ENCODE measurements at regions not wholly inside any gene's neighbourhood (a gene's known extent, or its start where the extent isn't known, plus 50 kb on each side); places are given as distances from the start of the nearest gene placed in this dataset.
A peak's percentile ranks its signal among the peaks of the same experiment; 100 is the strongest.
"Not testable (repeated sequence)": the region's sequence is repeated elsewhere in the genome, so short reads cannot be mapped to it uniquely, and the experiment has no call there.

DNA sequence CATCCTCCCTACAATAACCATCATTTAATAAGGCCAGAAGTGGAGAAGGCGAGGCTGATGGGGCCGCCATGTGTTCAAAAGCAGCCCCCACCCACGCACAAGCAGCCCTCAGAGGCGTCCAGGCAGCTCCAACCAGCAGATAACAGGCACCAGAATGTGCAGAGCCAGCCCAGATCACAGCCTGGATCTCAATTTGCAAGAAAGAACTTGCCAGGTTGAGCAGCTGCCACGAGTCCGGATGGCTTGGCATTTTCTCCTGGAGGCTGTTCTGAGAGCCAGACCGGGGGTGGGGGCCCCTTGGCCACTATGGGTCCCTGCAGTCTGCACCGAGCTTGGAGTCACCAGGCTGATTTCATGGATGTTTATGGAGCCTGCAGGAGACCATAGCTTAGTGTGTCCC lies 338.1 kb downstream of the PREX1 start:
- Histone ChIP-seq H3K27me3 (no peaks in the 10 kb centered on the region), H3K4me3 (no peak overlapping the region), H3K27ac (no peak overlapping the region), H3K4me1 (peaks cover 12% of the 10 kb centered on the region), H3K9me3 (no peaks in the 10 kb centered on the region), H3K36me3 (no peaks in the 10 kb centered on the region)
- TF ChIP-seq POLR2A (IDR thresholded peaks at IDR 0.05), result no peak
- TF ChIP-seq, protein P1, sequence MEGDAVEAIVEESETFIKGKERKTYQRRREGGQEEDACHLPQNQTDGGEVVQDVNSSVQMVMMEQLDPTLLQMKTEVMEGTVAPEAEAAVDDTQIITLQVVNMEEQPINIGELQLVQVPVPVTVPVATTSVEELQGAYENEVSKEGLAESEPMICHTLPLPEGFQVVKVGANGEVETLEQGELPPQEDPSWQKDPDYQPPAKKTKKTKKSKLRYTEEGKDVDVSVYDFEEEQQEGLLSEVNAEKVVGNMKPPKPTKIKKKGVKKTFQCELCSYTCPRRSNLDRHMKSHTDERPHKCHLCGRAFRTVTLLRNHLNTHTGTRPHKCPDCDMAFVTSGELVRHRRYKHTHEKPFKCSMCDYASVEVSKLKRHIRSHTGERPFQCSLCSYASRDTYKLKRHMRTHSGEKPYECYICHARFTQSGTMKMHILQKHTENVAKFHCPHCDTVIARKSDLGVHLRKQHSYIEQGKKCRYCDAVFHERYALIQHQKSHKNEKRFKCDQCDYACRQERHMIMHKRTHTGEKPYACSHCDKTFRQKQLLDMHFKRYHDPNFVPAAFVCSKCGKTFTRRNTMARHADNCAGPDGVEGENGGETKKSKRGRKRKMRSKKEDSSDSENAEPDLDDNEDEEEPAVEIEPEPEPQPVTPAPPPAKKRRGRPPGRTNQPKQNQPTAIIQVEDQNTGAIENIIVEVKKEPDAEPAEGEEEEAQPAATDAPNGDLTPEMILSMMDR (IDR thresholded peaks at IDR 0.05), result no peak
- TF ChIP-seq POLR2AphosphoS5 (IDR thresholded peaks at IDR 0.05; ENCODE audit: insufficient read depth in 1 of 2, low read depth in 1 of 2), result no peak
- peak in 1 of 2 donors; percentile 18 for DNase-seq (ENCODE audit: extremely low spot score in 2 of 2)
- intact Hi-C loops (cut with DNase I), result no loop called here

DNA sequence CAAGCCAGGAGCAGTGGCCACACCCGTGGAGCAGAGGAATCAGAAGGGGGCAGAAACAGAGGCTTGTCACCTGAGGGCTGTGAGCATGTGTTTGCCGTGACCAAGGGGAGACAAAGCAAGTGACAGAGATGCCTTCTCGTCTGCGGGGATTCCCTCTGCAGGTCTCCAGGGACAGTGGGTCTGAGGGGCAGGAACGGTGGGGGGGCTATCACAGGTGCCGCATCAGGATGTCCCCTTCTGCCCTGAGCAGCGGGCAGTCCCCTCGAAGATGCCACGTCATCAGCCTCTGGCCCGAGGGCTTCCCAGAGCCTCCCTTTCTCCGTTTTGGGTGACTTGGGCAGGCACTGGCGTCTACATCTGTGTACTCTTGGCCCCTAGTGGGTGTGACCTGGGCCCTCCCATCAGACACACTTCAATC lies 338.7 kb downstream of the PREX1 start:
- DNase-seq (ENCODE audit: extremely low spot score in 2 of 2), result peak in 1 of 2 donors; percentile 79
- H3K36me3 ChIP-seq, result no peaks in the 10 kb centered on the region
- TF ChIP-seq POLR2A (IDR thresholded peaks at IDR 0.05) (no peak), POLR2AphosphoS5 (IDR thresholded peaks at IDR 0.05; ENCODE audit: insufficient read depth in 1 of 2, low read depth in 1 of 2) (no peak)
- H3K9me3 ChIP-seq, result no peaks in the 10 kb centered on the region
- H3K4me3 ChIP-seq, result no peak overlapping the region
- H3K27ac ChIP-seq, result no peak overlapping the region
- H3K4me1 ChIP-seq, result peaks cover 12% of the 10 kb centered on the region
- intact Hi-C loops (cut with DNase I), result no loop called here
- no peaks in the 10 kb centered on the region for H3K27me3 ChIP-seq

DNA sequence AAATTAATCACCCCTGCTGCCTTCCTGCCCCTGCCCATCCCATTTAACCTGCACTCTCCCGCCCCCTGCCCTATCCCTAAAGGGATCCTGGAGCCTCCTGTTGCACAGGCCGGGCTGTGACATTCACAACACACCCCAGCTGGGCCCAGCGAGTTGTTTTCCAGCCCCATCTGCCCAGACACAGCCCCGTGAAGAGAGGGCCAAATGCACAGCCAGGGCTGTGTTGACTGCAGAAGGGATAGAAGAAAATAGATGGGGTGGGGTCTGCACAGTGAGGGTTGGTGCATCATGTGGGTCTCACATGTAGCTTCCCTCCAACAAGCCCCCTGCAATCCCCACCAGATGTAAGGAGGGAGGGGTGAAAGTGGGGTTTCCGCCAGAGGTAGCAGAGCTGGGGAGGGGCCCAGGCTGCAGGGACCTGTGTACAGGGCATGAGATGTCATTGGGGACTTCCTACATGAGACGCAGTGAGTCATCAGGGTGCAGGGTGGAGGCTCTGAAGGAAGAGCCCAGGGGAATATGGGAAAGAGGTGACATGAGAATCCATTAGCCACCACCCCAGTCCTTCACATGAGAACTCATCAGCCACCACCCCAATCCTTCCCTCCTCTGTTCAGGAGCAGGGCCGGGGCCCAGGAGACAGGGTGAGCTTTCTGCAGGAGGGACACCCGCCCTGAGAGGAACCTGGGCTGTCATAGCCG lies 339.3 kb downstream of the PREX1 start:
- intact Hi-C loops (cut with DNase I); H3K27me3 ChIP-seq; H3K4me3 ChIP-seq; H3K9me3 ChIP-seq; H3K36me3 ChIP-seq; H3K27ac ChIP-seq: not testable (repeated sequence)
- DNase-seq (ENCODE audit: extremely low spot score in 2 of 2), result peak in 1 of 2 donors; percentile 40
- H3K4me1 ChIP-seq, result peaks cover 12% of the 10 kb centered on the region

DNA sequence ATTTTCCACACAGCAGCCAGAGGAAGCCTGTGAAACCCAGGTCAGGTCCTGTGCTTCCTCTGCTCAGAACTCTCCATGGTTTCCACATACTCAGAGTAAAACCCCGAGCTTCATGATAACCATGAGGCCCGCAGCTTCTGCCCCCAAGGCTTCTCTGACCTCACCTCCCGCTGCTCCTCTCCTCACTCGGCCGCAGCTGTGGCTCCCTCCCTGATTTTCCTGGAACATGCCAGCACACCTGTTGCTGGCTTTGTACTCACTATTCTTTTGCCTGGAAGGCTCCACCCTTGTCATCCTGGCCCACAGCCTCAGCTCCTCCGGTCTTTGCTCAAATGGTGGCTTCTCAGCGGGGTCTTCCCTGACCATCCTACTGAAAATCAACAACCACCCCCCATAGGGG lies 341.7 kb downstream of the PREX1 start:
- TF ChIP-seq POLR2A (IDR thresholded peaks at IDR 0.05) (no peak), POLR2AphosphoS5 (IDR thresholded peaks at IDR 0.05; ENCODE audit: insufficient read depth in 1 of 2, low read depth in 1 of 2) (no peak)
- TF ChIP-seq, protein P1 (IDR thresholded peaks at IDR 0.05), result no peak
- Histone ChIP-seq H3K36me3 (no peaks in the 10 kb centered on the region), H3K27ac (no peak overlapping the region), H3K27me3 (no peaks in the 10 kb centered on the region), H3K4me3 (no peak overlapping the region), H3K9me3 (no peaks in the 10 kb centered on the region), H3K4me1 (peaks cover 12% of the 10 kb centered on the region)
- DNase-seq (ENCODE audit: extremely low spot score in 2 of 2), result no peak
- intact Hi-C loops (cut with DNase I), result no loop called here

DNA sequence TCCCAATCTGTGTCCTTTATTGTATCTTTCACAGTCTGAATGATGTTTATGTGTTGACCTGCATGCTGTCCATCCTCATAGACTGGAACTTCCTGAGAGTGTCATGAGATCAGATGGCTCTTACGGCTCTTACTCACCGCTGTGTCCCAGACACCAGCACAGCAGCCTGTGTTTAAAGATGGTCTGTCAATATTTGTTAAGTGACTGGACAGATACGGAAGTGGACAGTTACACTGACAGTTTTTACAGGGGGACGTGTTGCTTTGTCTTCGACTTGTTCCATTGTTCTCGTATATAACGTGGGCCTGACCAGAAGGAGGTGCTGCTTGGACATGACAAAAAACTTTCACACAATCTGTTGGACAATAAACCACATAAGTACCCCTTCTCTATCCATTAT lies 342.6 kb downstream of the PREX1 start:
- H3K4me3 ChIP-seq; H3K9me3 ChIP-seq; intact Hi-C loops (cut with DNase I); H3K27me3 ChIP-seq; H3K36me3 ChIP-seq; H3K27ac ChIP-seq; DNase-seq (ENCODE audit: extremely low spot score in 2 of 2): not testable (repeated sequence)
- peaks cover 12% of the 10 kb centered on the region for H3K4me1 ChIP-seq

DNA sequence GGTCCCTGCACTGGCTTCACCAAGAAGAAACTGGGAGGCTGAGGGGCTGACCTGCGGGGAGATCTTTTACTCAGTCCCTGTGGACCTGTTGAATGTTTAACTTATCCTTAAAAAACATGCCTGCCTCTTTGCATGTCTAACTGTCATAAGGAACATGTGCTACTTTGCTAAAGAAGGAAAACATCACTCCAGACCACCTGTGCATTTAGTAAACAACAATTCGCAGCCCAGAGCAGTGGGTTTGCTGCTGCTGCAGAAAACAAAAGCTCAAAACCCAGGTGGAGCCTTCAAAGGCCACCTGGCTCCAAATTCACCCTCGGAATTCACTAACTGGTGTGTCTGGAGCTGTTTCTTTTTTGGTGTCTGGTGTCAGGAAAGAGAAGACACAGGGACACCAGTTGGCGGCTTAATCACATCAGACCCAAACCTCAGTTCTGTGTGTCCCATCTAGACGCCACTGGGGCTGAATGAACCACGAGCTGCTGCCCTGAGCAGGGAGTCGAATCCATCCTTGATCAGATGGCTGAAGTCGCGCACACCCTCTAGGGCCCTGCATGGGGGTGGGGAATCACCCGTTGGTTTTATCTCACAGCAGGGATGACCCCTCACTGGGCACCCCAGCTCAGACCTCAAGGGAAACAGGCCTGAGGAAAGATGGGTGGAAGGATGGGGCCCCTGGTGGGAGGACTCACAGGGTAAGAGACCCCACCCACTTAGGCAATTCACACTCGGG lies 344.3 kb downstream of the PREX1 start:
- Histone ChIP-seq H3K27me3 (no peaks in the 10 kb centered on the region), H3K36me3 (no peaks in the 10 kb centered on the region), H3K27ac (no peak overlapping the region), H3K9me3 (no peaks in the 10 kb centered on the region), H3K4me1 (no peaks in the 10 kb centered on the region), H3K4me3 (no peak overlapping the region)
- TF ChIP-seq POLR2A (IDR thresholded peaks at IDR 0.05), result no peak
- TF ChIP-seq POLR2AphosphoS5 (IDR thresholded peaks at IDR 0.05; ENCODE audit: insufficient read depth in 1 of 2, low read depth in 1 of 2), result no peak
- TF ChIP-seq, protein P1 (IDR thresholded peaks at IDR 0.05), result no peak
- DNase-seq (ENCODE audit: extremely low spot score in 2 of 2), result no peak
- intact Hi-C loops (cut with DNase I), result no loop called here
